Hepatic stellate cell (primary cell): ENCODE measurements at regions not wholly inside any gene's neighbourhood (a gene's known extent, or its start where the extent isn't known, plus 50 kb on each side); places are given as distances from the start of the nearest gene placed in this dataset.
A peak's percentile ranks its signal among the peaks of the same experiment; 100 is the strongest.
"Not testable (repeated sequence)": the region's sequence is repeated elsewhere in the genome, so short reads cannot be mapped to it uniquely, and the experiment has no call there.

ENCODE experiments used
- DNase-seq: peaks from one replicate; pipeline ENCODE4 v3.0.0; 2011; ENCODE audit warnings: low spot score

GRCh38 chr5:53367727-53368126 is 112.7 kb upstream of the FST start:
- no peak for DNase-seq

- DNase-seq = no peak
These were observed 111.9 kb upstream of the FST start for GRCh38 chr5:53368516-53368915.

GRCh38 chr5:53368966-53369605 is 111.3 kb upstream of the FST start:
- no peak for DNase-seq

GRCh38 chr5:53369681-53370080 is 110.7 kb upstream of the FST start:
- DNase-seq = no peak

GRCh38 chr5:53373451-53374158 is 106.8 kb upstream of the FST start:
- DNase-seq = no peak

- no peak for DNase-seq
These were observed 103.6 kb upstream of the FST start for GRCh38 chr5:53376853-53377252.

GRCh38 chr5:53378190-53378589 is 102.2 kb upstream of the FST start:
- no peak for DNase-seq

- no peak for DNase-seq
These were observed 101.7 kb upstream of the FST start for GRCh38 chr5:53378590-53379247.

- no peak for DNase-seq
These were observed 94.1 kb upstream of the FST start for GRCh38 chr5:53386341-53386740.

GRCh38 chr5:53389093-53389492 is 91.3 kb upstream of the FST start:
- no peak for DNase-seq

- no peak for DNase-seq
These were observed 88.4 kb upstream of the FST start for GRCh38 chr5:53392073-53392472.

- DNase-seq = no peak
These were observed 85.6 kb upstream of the FST start for GRCh38 chr5:53394808-53395207.

GRCh38 chr5:53397141-53397757 is 83.2 kb upstream of the FST start:
- DNase-seq = no peak

GRCh38 chr5:53397845-53398244 is 82.6 kb upstream of the FST start:
- no peak for DNase-seq

- no peak for DNase-seq
These were observed 80.3 kb upstream of the FST start for GRCh38 chr5:53399926-53400697.

GRCh38 chr5:53403291-53403690 is 77.1 kb upstream of the FST start:
- DNase-seq = no peak

GRCh38 chr5:53403758-53404157 is 76.7 kb upstream of the FST start:
- peak; percentile 42 for DNase-seq

GRCh38 chr5:53405396-53405795 is 75.0 kb upstream of the FST start:
- no peak for DNase-seq

GRCh38 chr5:53406630-53407316 is 73.7 kb upstream of the FST start:
- DNase-seq = no peak

GRCh38 chr5:53407373-53407772 is 73.1 kb upstream of the FST start:
- no peak for DNase-seq

- no peak for DNase-seq
These were observed 69.0 kb upstream of the FST start for GRCh38 chr5:53411388-53411787.

GRCh38 chr5:53412499-53412898 is 67.9 kb upstream of the FST start:
- DNase-seq = not testable (repeated sequence)
